Heart right ventricle (tissue), 16 donors: ENCODE measurements at regions not wholly inside any gene's neighbourhood (a gene's known extent, or its start where the extent isn't known, plus 50 kb on each side); places are given as distances from the start of the nearest gene placed in this dataset.

Experiments
- ATAC-seq, 8 donors: fragments of 200-7000 bp; cut with Tn5 transposase; one replicate each; pipeline ENCODE4 v1.9.1; 2020; ENCODE audit warnings: mild to moderate bottlenecking in 8 of 8, moderate library complexity in 8 of 8, moderate number of reproducible peaks in 1 of 8
- DNase-seq, 2 donors: peaks; one replicate each; pipeline ENCODE4 v3.0.0-alpha.2; 2020
- H3K27ac ChIP-seq, 10 donors: fragments of 200-600 bp; sonication (generic) in 2 of 10; one replicate each; pipeline versions ENCODE4 v1.5.0 to v1.8.0; 2020 to 2022; ENCODE audit warnings: mild to moderate bottlenecking in 3 of 10
- H3K27me3 ChIP-seq, 7 donors: fragments of 200-600 bp; one replicate each; pipeline ENCODE4 v1.8.0; 2021 to 2022; ENCODE audit warnings: mild to moderate bottlenecking in 2 of 7
- H3K36me3 ChIP-seq, 9 donors: fragments of 200-600 bp; sonication (generic) in 1 of 9; one replicate each; pipeline versions ENCODE4 v1.5.0 to v1.8.0; 2020 to 2022; ENCODE audit warnings: mild to moderate bottlenecking in 2 of 9
- H3K4me1 ChIP-seq, 9 donors: fragments of 200-600 bp; sonication (generic) in 1 of 9; one replicate each; pipeline versions ENCODE4 v1.5.0 to v1.8.0; 2020 to 2022; ENCODE audit warnings: mild to moderate bottlenecking in 4 of 9
- H3K4me3 ChIP-seq, 10 donors: fragments of 200-600 bp; sonication (generic) in 2 of 10; one replicate each; pipeline versions ENCODE4 v1.5.0 to v1.8.0; 2020 to 2022; ENCODE audit warnings: mild to moderate bottlenecking in 7 of 10, moderate library complexity in 2 of 10
- H3K9me3 ChIP-seq, 11 donors: fragments of 200-600 bp in 10 of 11; sonication (generic) in 2 of 11; one replicate each; pipeline versions ENCODE4 v1.5.0 to v1.8.0; 2013 to 2022; ENCODE audit warnings: mild to moderate bottlenecking in 2 of 11, control low read depth in 1 of 11, moderate library complexity in 1 of 11
- CTCF ChIP-seq, 9 donors: fragments of 200-600 bp; sonication (generic) in 2 of 9; IDR thresholded peaks; one replicate each; pipeline versions ENCODE4 v1.5.0 to v1.8.0; 2021 to 2022; ENCODE audit warnings: antibody characterized with exemption in 9 of 9, mild to moderate bottlenecking in 5 of 9, moderate library complexity in 1 of 9
- WGBS, 2 donors: extraction: QIAGEN DNeasy Blood & Tissue Kit; methylation state at CpG; one replicate each; pipeline ENCODE4 v1.1.7; 2013; ENCODE audit warnings: inconsistent platforms in 1 of 2; 5-methylcytosine and 5-hydroxymethylcytosine counted together
- intact Hi-C, 10 donors: fragments of 100-400 bp; cut with DNase I; formaldehyde crosslinking; loops; one replicate each; pipeline versions ENCODE4 v1.11.1 to v1.14.2; 2022
- donor health status: Arrhythmogenic right ventricular cardiomyopathy.
- donor health status: ischemic (EF 13 %, LVEDD 7.1; RV severe dilation, severe dysfunction).
- donor health status: healthy with polysubstance abuse.
- donor health status: DM: no; HTN: yes; CAD: no.
- donor health status: DM: no; HTN: no; CAD: no.
- donor health status: ischemic (EF 25% LVEDD 6.9; RV normal size, moderate dysfunction).
- donor health status: ischemic (EF 25% LVEDD 5.7; RV mildly dilated, moderate dysfunction).
- donor health status: healthy.
- donor health status: DM: yes; HTN: yes; CAD: no.
- donor health status: Ischemic cardiomyopathy.
- donor health status: ischemic (EF 35%, LVEDD 5.7; RV mildly dilated, moderate dysfunction).
- donor health status: nonischemic (EF 11% LVEDD 7.7; RV severe dilation, severe dysfunction).
- donor health status: DM: yes; HTN: yes; CAD: no.
- donor health status: PGD.
- donor health status: ischemic (EF 29% LVEDD 5.4; RV normal size, mild dysfunction).
- donor health status: nonischemic (EF 23%, LVEDD 6.1; RV moderate dilation, normal function).

- no peak for DNase-seq
- H3K27me3 ChIP-seq = peaks cover 0 to 3% (median 0%) of the 10 kb centered on the region in 7 donors
- H3K4me3 ChIP-seq = no peak overlapping the region
- no peaks in the 10 kb centered on the region for H3K9me3 ChIP-seq
- H3K4me1 ChIP-seq = no peaks in the 10 kb centered on the region
- no peak for ATAC-seq
- intact Hi-C loops = no loop called here
- H3K27ac ChIP-seq = no peak overlapping the region
- 73 to 78% methylated on average over 3 of the region's 3 CpGs for WGBS, 2 donors
- H3K36me3 ChIP-seq = no peaks in the 10 kb centered on the region
- TF ChIP-seq CTCF (IDR thresholded peaks at IDR 0.05) = no peak
Observed at GRCh38 chr1:241413974-241414373, 57.0 kb upstream of the RGS7 start.

GRCh38 chr1:241413386-241413785 lies 56.4 kb upstream of the RGS7 start:
- Histone ChIP-seq H3K4me1 (no peaks in the 10 kb centered on the region), H3K27ac (no peak overlapping the region), H3K9me3 (no peaks in the 10 kb centered on the region), H3K4me3 (no peak overlapping the region), H3K36me3 (no peaks in the 10 kb centered on the region), H3K27me3 (peaks cover 0 to 1% (median 0%) of the 10 kb centered on the region in 7 donors)
- WGBS, 2 donors = 43 to 49% methylated on average over 2 of the region's 2 CpGs
- intact Hi-C loops = no loop called here
- DNase-seq (no peak), ATAC-seq (no peak)
- no peak for TF ChIP-seq CTCF (IDR thresholded peaks at IDR 0.05)

- no peaks in the 10 kb centered on the region for H3K27me3 ChIP-seq
- DNase-seq = no peak
- no peak for ATAC-seq
- H3K27ac ChIP-seq = no peak overlapping the region
- no peaks in the 10 kb centered on the region for H3K36me3 ChIP-seq
- no peak overlapping the region for H3K4me3 ChIP-seq
- H3K4me1 ChIP-seq = no peaks in the 10 kb centered on the region
- 79 to 89% methylated on average over 4 of the region's 4 CpGs for WGBS, 2 donors
- TF ChIP-seq CTCF (IDR thresholded peaks at IDR 0.05) = no peak
- H3K9me3 ChIP-seq = no peaks in the 10 kb centered on the region
- intact Hi-C loops = no loop called here
Observed at GRCh38 chr1:241412646-241413045, 55.6 kb upstream of the RGS7 start.

- WGBS, 2 donors = 60 to 63% methylated on average over 6 of the region's 6 CpGs
- H3K4me3 ChIP-seq = no peak overlapping the region
- no peak for DNase-seq
Observed at GRCh38 chr1:241411776-241412338, 54.9 kb upstream of the RGS7 start.

More at GRCh38 chr1:241411776-241412338, 54.9 kb upstream of the RGS7 start:
- H3K36me3 ChIP-seq = no peaks in the 10 kb centered on the region
- intact Hi-C loops = no loop called here
- H3K27me3 ChIP-seq = no peaks in the 10 kb centered on the region
- H3K27ac ChIP-seq = no peak overlapping the region
- H3K4me1 ChIP-seq = no peaks in the 10 kb centered on the region
- no peak for TF ChIP-seq CTCF (IDR thresholded peaks at IDR 0.05)
- ATAC-seq = no peak
- H3K9me3 ChIP-seq = no peaks in the 10 kb centered on the region
